Spleen (tissue), 11 donors: ENCODE measurements at regions not wholly inside any gene's neighbourhood (a gene's known extent, or its start where the extent isn't known, plus 50 kb on each side); places are given as distances from the start of the nearest gene placed in this dataset.

ENCODE experiments used
- DNase-seq: peaks from one replicate; pipeline ENCODE4 v3.0.0-alpha.2; 2020
- H3K27ac ChIP-seq, 8 donors: fragments of 200-600 bp; sonication (generic) in 7 of 8; 1 replicate in 4 of 8; 2 replicates in 4 of 8; pipeline versions ENCODE4 v1.5.0 to v1.8.0; 2016 to 2021; ENCODE audit warnings: inconsistent platforms in 4 of 8, mild to moderate bottlenecking in 4 of 8, moderate library complexity in 1 of 8
- H3K27me3 ChIP-seq, 7 donors: fragments of 200-600 bp; sonication (generic) in 6 of 7; replicated peaks in 1 of 7; 1 replicate in 4 of 7; 2 replicates in 3 of 7; pipeline versions ENCODE4 v1.5.0 to v1.8.0; 2016 to 2021; ENCODE audit warnings: inconsistent platforms in 3 of 7, mild to moderate bottlenecking in 1 of 7
- H3K36me3 ChIP-seq, 6 donors: fragments of 200-600 bp; sonication (generic) in 5 of 6; 1 replicate in 4 of 6; 2 replicates in 2 of 6; pipeline versions ENCODE4 v1.5.0 to v1.8.0; 2016 to 2021; ENCODE audit warnings: inconsistent platforms in 2 of 6
- H3K4me1 ChIP-seq, 6 donors: fragments of 200-600 bp; sonication (generic) in 5 of 6; 1 replicate in 3 of 6; 2 replicates in 3 of 6; pipeline versions ENCODE4 v1.5.0 to v1.8.0; 2016 to 2021; ENCODE audit warnings: inconsistent platforms in 3 of 6
- H3K4me3 ChIP-seq, 8 donors: fragments of 200-600 bp; sonication (generic) in 7 of 8; 1 replicate in 4 of 8; 2 replicates in 4 of 8; pipeline versions ENCODE4 v1.5.0 to v1.8.0; 2016 to 2021; ENCODE audit warnings: inconsistent platforms in 4 of 8, mild to moderate bottlenecking in 4 of 8, moderate library complexity in 2 of 8
- H3K9me3 ChIP-seq, 8 donors: fragments of 200-600 bp; sonication (generic) in 7 of 8; 1 replicate in 4 of 8; 2 replicates in 4 of 8; pipeline versions ENCODE4 v1.5.0 to v1.8.0; 2016 to 2021; ENCODE audit warnings: inconsistent platforms in 4 of 8
- CTCF ChIP-seq, 11 experiments: fragments of 200-600 bp in 7 of 11; fragments of 450-650 bp in 4 of 11; sonication (generic) in 4 of 11; IDR thresholded peaks in 8 of 11; conservative IDR thresholded peaks in 3 of 11; 1 replicate in 7 of 11; 2 replicates in 4 of 11; pipeline versions ENCODE4 v1.4.0 to v1.8.0; 2016 to 2021; ENCODE audit warnings: antibody characterized with exemption in 11 of 11, inconsistent platforms in 4 of 11, mild to moderate bottlenecking in 1 of 11
- POLR2A ChIP-seq, 3 donors: fragments of 450-650 bp; IDR thresholded peaks; one replicate each; pipeline ENCODE4 v1.5.1; 2017; ENCODE audit warnings: antibody characterized with exemption in 3 of 3, mild to moderate bottlenecking in 1 of 3
- POLR2AphosphoS5 ChIP-seq, 3 donors: sonication (generic); formaldehyde crosslinking; IDR thresholded peaks; one replicate each; pipeline ENCODE4 v1.5.1; 2017; ENCODE audit warnings: antibody characterized with exemption in 3 of 3
- WGBS, 5 donors: extraction: QIAGEN DNeasy Blood & Tissue Kit in 3 of 5; methylation state at CpG; one replicate each; pipeline versions ENCODE4 v1.1.5 to v1.1.7; 2013 to 2018; 5-methylcytosine and 5-hydroxymethylcytosine counted together
- intact Hi-C: fragments of 100-400 bp; cut with DNase I; formaldehyde crosslinking; loops from one replicate; pipeline ENCODE4 v1.15.0; 2023; ENCODE audit warnings: low total_unique reads
- donor health status: healthy with polysubstance abuse.
- donor health status: DM: no; HTN: no; CAD: no; lungs with moderate emphysema.
- donor health status: DM: no; HTN: no; CAD: no.
- donor health status: Bipolar disorder and iron deficiency.
- donor health status: healthy.
- donor health status: DM: no; HTN: no; CAD: no.
- donor health status: DM: yes; HTN: yes; CAD: no.

GRCh38 chr11:116511684-116512083 is 261.1 kb downstream of the BUD13 start:
- no peak overlapping the region for H3K4me3 ChIP-seq
- intact Hi-C loops, result no loop called here
- H3K27ac ChIP-seq, result no peak overlapping the region
- WGBS, 5 donors, result 70 to 87% (median 83%) methylated on average over 7 of the region's 7 CpGs
- H3K4me1 ChIP-seq, result no peaks in the 10 kb centered on the region
- H3K27me3 ChIP-seq, result peaks cover 0 to 67% (median 0%) of the 10 kb centered on the region in 7 donors
- H3K36me3 ChIP-seq, result no peaks in the 10 kb centered on the region
- H3K9me3 ChIP-seq, result no peaks in the 10 kb centered on the region
- DNase-seq, result no peak
- no peak for TF ChIP-seq POLR2A (IDR thresholded peaks at IDR 0.05)
- TF ChIP-seq CTCF (IDR thresholded peaks at IDR 0.05 in 8 of 11, conservative IDR thresholded peaks at IDR 0.05 in 3 of 11), result no peak
- no peak for TF ChIP-seq POLR2AphosphoS5 (IDR thresholded peaks at IDR 0.05)

- Histone ChIP-seq H3K27me3 (peaks cover 0 to 74% (median 0%) of the 10 kb centered on the region in 7 donors), H3K9me3 (no peaks in the 10 kb centered on the region), H3K4me3 (no peak overlapping the region), H3K27ac (no peak overlapping the region), H3K4me1 (no peaks in the 10 kb centered on the region), H3K36me3 (no peaks in the 10 kb centered on the region)
- DNase-seq, result no peak
- WGBS, 5 donors, result 62 to 70% (median 67%) methylated on average over 10 of the region's 10 CpGs
- intact Hi-C loops, result no loop called here
- TF ChIP-seq POLR2A (IDR thresholded peaks at IDR 0.05) (no peak), CTCF (IDR thresholded peaks at IDR 0.05 in 8 of 11, conservative IDR thresholded peaks at IDR 0.05 in 3 of 11) (no peak), POLR2AphosphoS5 (IDR thresholded peaks at IDR 0.05) (no peak)
Observed at GRCh38 chr11:116510886-116511650, 261.7 kb downstream of the BUD13 start.

GRCh38 chr11:116510166-116510565 is 262.6 kb downstream of the BUD13 start:
- WGBS, 5 donors, result 58 to 79% (median 67%) methylated on average over 4 of the region's 4 CpGs
- Histone ChIP-seq H3K4me3 (no peak overlapping the region), H3K4me1 (no peaks in the 10 kb centered on the region), H3K36me3 (no peaks in the 10 kb centered on the region), H3K27ac (no peak overlapping the region), H3K27me3 (peaks cover 0 to 83% (median 0%) of the 10 kb centered on the region in 7 donors), H3K9me3 (no peaks in the 10 kb centered on the region)
- no peak for TF ChIP-seq CTCF (IDR thresholded peaks at IDR 0.05 in 8 of 11, conservative IDR thresholded peaks at IDR 0.05 in 3 of 11)
- TF ChIP-seq POLR2A (IDR thresholded peaks at IDR 0.05), result no peak
- no peak for TF ChIP-seq POLR2AphosphoS5 (IDR thresholded peaks at IDR 0.05)
- DNase-seq, result no peak
- intact Hi-C loops, result no loop called here

- TF ChIP-seq POLR2A (IDR thresholded peaks at IDR 0.05) (no peak), POLR2AphosphoS5 (IDR thresholded peaks at IDR 0.05) (no peak), CTCF (IDR thresholded peaks at IDR 0.05 in 8 of 11, conservative IDR thresholded peaks at IDR 0.05 in 3 of 11) (no peak)
- no peaks in the 10 kb centered on the region for H3K36me3 ChIP-seq
- H3K9me3 ChIP-seq, result no peaks in the 10 kb centered on the region
- H3K27ac ChIP-seq, result no peak overlapping the region
- H3K4me3 ChIP-seq, result no peak overlapping the region
- intact Hi-C loops, result no loop called here
- H3K27me3 ChIP-seq, result peaks cover 0 to 88% (median 3%) of the 10 kb centered on the region in 7 donors
- no peak for DNase-seq
- 28 to 44% (median 31%) methylated on average over 3 of the region's 3 CpGs for WGBS, 5 donors
- no peaks in the 10 kb centered on the region for H3K4me1 ChIP-seq
Observed at GRCh38 chr11:116509551-116509950, 263.2 kb downstream of the BUD13 start.
